ENCODE measurements at regions not wholly inside any gene's neighbourhood (a gene's known extent, or its start where the extent isn't known, plus 50 kb on each side); places are given as distances from the start of the nearest gene placed in this dataset.
"Not testable (repeated sequence)": the region's sequence is repeated elsewhere in the genome, so short reads cannot be mapped to it uniquely, and the experiment has no call there.

- H3K36me3 Mint-ChIP-seq (ENCODE audit: insufficient read depth, unreplicated experiment); H3K4me1 Mint-ChIP-seq (ENCODE audit: low read depth, unreplicated experiment); H3K27me3 Mint-ChIP-seq (ENCODE audit: unreplicated experiment); H3K27ac Mint-ChIP-seq (ENCODE audit: unreplicated experiment); H3K4me3 Mint-ChIP-seq (ENCODE audit: low read depth, unreplicated experiment); intact Hi-C loops (cut with micrococcal nuclease; ENCODE audit: unreplicated experiment); BruUV-seq (replicated peaks); H3K9me3 Mint-ChIP-seq (ENCODE audit: low read depth, unreplicated experiment); DNase-seq; CTCF ChIA-PET: not testable (repeated sequence)
These were observed 66.2 kb upstream of the PAPPA2 start for GRCh38 chr1:176396604-176397395.

- no peaks in the 10 kb centered on the region for H3K4me1 Mint-ChIP-seq (ENCODE audit: low read depth, unreplicated experiment)
These were observed 71.4 kb upstream of the PAPPA2 start for GRCh38 chr1:176391621-176392020.

GRCh38 chr1:176384841-176385240 is 78.1 kb upstream of the PAPPA2 start:
- H3K27ac Mint-ChIP-seq (ENCODE audit: unreplicated experiment), result no peak overlapping the region
- no peak overlapping the region for H3K4me3 Mint-ChIP-seq (ENCODE audit: low read depth, unreplicated experiment)
- H3K9me3 Mint-ChIP-seq (ENCODE audit: low read depth, unreplicated experiment), result peaks cover 5% of the 10 kb centered on the region
- intact Hi-C loops (cut with micrococcal nuclease; ENCODE audit: unreplicated experiment), result no loop called here
- no peaks in the 10 kb centered on the region for H3K36me3 Mint-ChIP-seq (ENCODE audit: insufficient read depth, unreplicated experiment)
- peaks cover 18% of the 10 kb centered on the region for H3K27me3 Mint-ChIP-seq (ENCODE audit: unreplicated experiment)
- BruUV-seq (replicated peaks), result no TSS peak
- TF ChIP-seq CTCF (IDR thresholded peaks at IDR 0.05; ENCODE audit: unreplicated experiment), result no peak
- CTCF ChIA-PET, result no interaction called here
- no peaks in the 10 kb centered on the region for H3K4me1 Mint-ChIP-seq (ENCODE audit: low read depth, unreplicated experiment)
- no peak for DNase-seq

More at GRCh38 chr1:176391621-176392020, 71.4 kb upstream of the PAPPA2 start:
- no TSS peak for BruUV-seq (replicated peaks)
- no peak for TF ChIP-seq CTCF (IDR thresholded peaks at IDR 0.05; ENCODE audit: unreplicated experiment)
- Mint-ChIP-seq H3K9me3 (ENCODE audit: low read depth, unreplicated experiment) (peaks cover 5% of the 10 kb centered on the region), H3K36me3 (ENCODE audit: insufficient read depth, unreplicated experiment) (no peaks in the 10 kb centered on the region), H3K27me3 (ENCODE audit: unreplicated experiment) (no peaks in the 10 kb centered on the region), H3K27ac (ENCODE audit: unreplicated experiment) (no peak overlapping the region), H3K4me3 (ENCODE audit: low read depth, unreplicated experiment) (no peak overlapping the region)
- intact Hi-C loops (cut with micrococcal nuclease; ENCODE audit: unreplicated experiment), result no loop called here
- CTCF ChIA-PET, result no interaction called here
- DNase-seq, result no peak

- Mint-ChIP-seq H3K9me3 (ENCODE audit: low read depth, unreplicated experiment) (no peaks in the 10 kb centered on the region), H3K27me3 (ENCODE audit: unreplicated experiment) (peaks cover 40% of the 10 kb centered on the region), H3K27ac (ENCODE audit: unreplicated experiment) (no peak overlapping the region), H3K4me1 (ENCODE audit: low read depth, unreplicated experiment) (no peaks in the 10 kb centered on the region), H3K4me3 (ENCODE audit: low read depth, unreplicated experiment) (no peak overlapping the region), H3K36me3 (ENCODE audit: insufficient read depth, unreplicated experiment) (no peaks in the 10 kb centered on the region)
- no peak for DNase-seq
- TF ChIP-seq CTCF (IDR thresholded peaks at IDR 0.05; ENCODE audit: unreplicated experiment), result no peak
- CTCF ChIA-PET, result no interaction called here
- intact Hi-C loops (cut with micrococcal nuclease; ENCODE audit: unreplicated experiment), result no loop called here
- no TSS peak for BruUV-seq (replicated peaks)
These were observed 80.8 kb upstream of the PAPPA2 start for GRCh38 chr1:176382163-176382562.

- CTCF ChIA-PET, result no interaction called here
- H3K9me3 Mint-ChIP-seq (ENCODE audit: low read depth, unreplicated experiment), result no peaks in the 10 kb centered on the region
- H3K4me1 Mint-ChIP-seq (ENCODE audit: low read depth, unreplicated experiment), result no peaks in the 10 kb centered on the region
- H3K27me3 Mint-ChIP-seq (ENCODE audit: unreplicated experiment), result peaks cover 48% of the 10 kb centered on the region
- intact Hi-C loops (cut with micrococcal nuclease; ENCODE audit: unreplicated experiment), result loop anchor here (5.0 to 10.0 kb wide), 2 partner anchors 183 to 265 kb away; no protein-coding TSS in a partner anchor
- no peaks in the 10 kb centered on the region for H3K36me3 Mint-ChIP-seq (ENCODE audit: insufficient read depth, unreplicated experiment)
- no peak overlapping the region for H3K27ac Mint-ChIP-seq (ENCODE audit: unreplicated experiment)
- H3K4me3 Mint-ChIP-seq (ENCODE audit: low read depth, unreplicated experiment), result no peak overlapping the region
- no peak for DNase-seq
- BruUV-seq (replicated peaks), result no TSS peak
- TF ChIP-seq CTCF (IDR thresholded peaks at IDR 0.05; ENCODE audit: unreplicated experiment), result no peak
These were observed 83.2 kb upstream of the PAPPA2 start for GRCh38 chr1:176379626-176380339.
